ENCODE measurements at regions not wholly inside any gene's neighbourhood (a gene's known extent, or its start where the extent isn't known, plus 50 kb on each side); places are given as distances from the start of the nearest gene placed in this dataset.
"Not testable (repeated sequence)": the region's sequence is repeated elsewhere in the genome, so short reads cannot be mapped to it uniquely, and the experiment has no call there.

GRCh38 chr7:51901489-51901840 is 584.9 kb upstream of the COBL start:
- no peak for DNase-seq
- Histone ChIP-seq H4K8ac (ENCODE audit: low read length) (no peak overlapping the region), H3K4me1 (ENCODE audit: control insufficient read depth, insufficient read depth, low read depth, low read length) (no peaks in the 10 kb centered on the region), H2AK5ac (ENCODE audit: low read length, severe bottlenecking) (no peak overlapping the region), H2BK120ac (ENCODE audit: low read depth, low read length) (no peak overlapping the region), H3K9me3 (ENCODE audit: control insufficient read depth, low read length) (no peaks in the 10 kb centered on the region), H3K36me3 (ENCODE audit: control insufficient read depth in 1 of 2, insufficient read depth in 2 of 2, low read depth in 1 of 2, low read length in 2 of 2) (no peaks in the 10 kb centered on the region), H2BK5ac (ENCODE audit: low read depth, low read length, poor library complexity, severe bottlenecking) (no peak overlapping the region), H4K91ac (ENCODE audit: low read length) (no peak overlapping the region), H3K14ac (ENCODE audit: low read length in 2 of 2) (no peak overlapping the region), H2BK15ac (ENCODE audit: low read depth, poor library complexity, severe bottlenecking) (no peak overlapping the region), H3K79me1 (replicated peaks; ENCODE audit: low read length, poor library complexity, severe bottlenecking) (no peaks in the 10 kb centered on the region), H3K4ac (ENCODE audit: low read depth in 1 of 2, low read length in 2 of 2) (no peak overlapping the region), H2BK12ac (ENCODE audit: low read length in 2 of 2) (no peak overlapping the region), H3K27me3 (ENCODE audit: control insufficient read depth in 1 of 2, insufficient read depth in 1 of 2, low read length in 2 of 2) (no peaks in the 10 kb centered on the region), H3K4me2 (ENCODE audit: low read length, poor library complexity, severe bottlenecking) (no peak overlapping the region), H3K18ac (ENCODE audit: low read depth in 1 of 2, low read length in 2 of 2) (no peak overlapping the region), H2AFZ (ENCODE audit: low read depth, low read length) (no peak overlapping the region), H3K27ac (ENCODE audit: low read length, poor library complexity, severe bottlenecking) (no peak overlapping the region), H3K4me3 (ENCODE audit: insufficient read depth in 1 of 2, low read depth in 1 of 2, low read length in 2 of 2) (no peak overlapping the region), H3K9ac (ENCODE audit: low read length) (no peak overlapping the region), H3K23ac (ENCODE audit: low read length in 2 of 2) (no peak overlapping the region)
- WGBS, result 91% methylated on average over 13 of the region's 13 CpGs

GRCh38 chr7:51900755-51901488 is 584.3 kb upstream of the COBL start:
- WGBS, result 94% methylated on average over 42 of the region's 42 CpGs
- not testable (repeated sequence) for H2BK15ac ChIP-seq (ENCODE audit: low read depth, poor library complexity, severe bottlenecking); H3K9me3 ChIP-seq (ENCODE audit: control insufficient read depth, low read length); H2BK120ac ChIP-seq (ENCODE audit: low read depth, low read length); H3K9ac ChIP-seq (ENCODE audit: low read length); H3K4me1 ChIP-seq (ENCODE audit: control insufficient read depth, insufficient read depth, low read depth, low read length); H3K79me1 ChIP-seq (replicated peaks; ENCODE audit: low read length, poor library complexity, severe bottlenecking); H4K91ac ChIP-seq (ENCODE audit: low read length); H2BK12ac ChIP-seq (ENCODE audit: low read length in 2 of 2); DNase-seq; H3K18ac ChIP-seq (ENCODE audit: low read depth in 1 of 2, low read length in 2 of 2); H4K8ac ChIP-seq (ENCODE audit: low read length); H3K27ac ChIP-seq (ENCODE audit: low read length, poor library complexity, severe bottlenecking); H2BK5ac ChIP-seq (ENCODE audit: low read depth, low read length, poor library complexity, severe bottlenecking); H2AK5ac ChIP-seq (ENCODE audit: low read length, severe bottlenecking); H2AFZ ChIP-seq (ENCODE audit: low read depth, low read length); H3K4me2 ChIP-seq (ENCODE audit: low read length, poor library complexity, severe bottlenecking); H3K23ac ChIP-seq (ENCODE audit: low read length in 2 of 2); H3K4ac ChIP-seq (ENCODE audit: low read depth in 1 of 2, low read length in 2 of 2); H3K14ac ChIP-seq (ENCODE audit: low read length in 2 of 2); H3K4me3 ChIP-seq (ENCODE audit: insufficient read depth in 1 of 2, low read depth in 1 of 2, low read length in 2 of 2); H3K27me3 ChIP-seq (ENCODE audit: control insufficient read depth in 1 of 2, insufficient read depth in 1 of 2, low read length in 2 of 2); H3K36me3 ChIP-seq (ENCODE audit: control insufficient read depth in 1 of 2, insufficient read depth in 2 of 2, low read depth in 1 of 2, low read length in 2 of 2)

- no peak overlapping the region for H4K8ac ChIP-seq (ENCODE audit: low read length)
- no peak overlapping the region for H4K91ac ChIP-seq (ENCODE audit: low read length)
- no peak overlapping the region for H3K4me3 ChIP-seq (ENCODE audit: insufficient read depth in 1 of 2, low read depth in 1 of 2, low read length in 2 of 2)
- no peak overlapping the region for H3K4me2 ChIP-seq (ENCODE audit: low read length, poor library complexity, severe bottlenecking)
- H2BK12ac ChIP-seq (ENCODE audit: low read length in 2 of 2), result no peak overlapping the region
- no peak overlapping the region for H2BK5ac ChIP-seq (ENCODE audit: low read depth, low read length, poor library complexity, severe bottlenecking)
- WGBS, result 74% methylated on average over 9 of the region's 9 CpGs
- no peak overlapping the region for H2BK120ac ChIP-seq (ENCODE audit: low read depth, low read length)
- no peak overlapping the region for H3K18ac ChIP-seq (ENCODE audit: low read depth in 1 of 2, low read length in 2 of 2)
- no peak overlapping the region for H3K4ac ChIP-seq (ENCODE audit: low read depth in 1 of 2, low read length in 2 of 2)
- no peaks in the 10 kb centered on the region for H3K79me1 ChIP-seq (replicated peaks; ENCODE audit: low read length, poor library complexity, severe bottlenecking)
- no peak overlapping the region for H3K27ac ChIP-seq (ENCODE audit: low read length, poor library complexity, severe bottlenecking)
- DNase-seq, result no peak
- no peak overlapping the region for H3K14ac ChIP-seq (ENCODE audit: low read length in 2 of 2)
- H2AK5ac ChIP-seq (ENCODE audit: low read length, severe bottlenecking), result no peak overlapping the region
- no peaks in the 10 kb centered on the region for H3K4me1 ChIP-seq (ENCODE audit: control insufficient read depth, insufficient read depth, low read depth, low read length)
- no peak overlapping the region for H2AFZ ChIP-seq (ENCODE audit: low read depth, low read length)
- no peaks in the 10 kb centered on the region for H3K36me3 ChIP-seq (ENCODE audit: control insufficient read depth in 1 of 2, insufficient read depth in 2 of 2, low read depth in 1 of 2, low read length in 2 of 2)
- no peaks in the 10 kb centered on the region for H3K27me3 ChIP-seq (ENCODE audit: control insufficient read depth in 1 of 2, insufficient read depth in 1 of 2, low read length in 2 of 2)
- no peak overlapping the region for H3K9ac ChIP-seq (ENCODE audit: low read length)
- H2BK15ac ChIP-seq (ENCODE audit: low read depth, poor library complexity, severe bottlenecking), result no peak overlapping the region
- H3K23ac ChIP-seq (ENCODE audit: low read length in 2 of 2), result no peak overlapping the region
- no peaks in the 10 kb centered on the region for H3K9me3 ChIP-seq (ENCODE audit: control insufficient read depth, low read length)
Observed at GRCh38 chr7:51899611-51900010, 583.0 kb upstream of the COBL start.

GRCh38 chr7:51882412-51882811 is 565.8 kb upstream of the COBL start:
- H4K8ac ChIP-seq (ENCODE audit: low read length), result no peak overlapping the region
- no peak overlapping the region for H2BK12ac ChIP-seq (ENCODE audit: low read length in 2 of 2)
- no peak overlapping the region for H4K91ac ChIP-seq (ENCODE audit: low read length)
- no peak overlapping the region for H3K4ac ChIP-seq (ENCODE audit: low read depth in 1 of 2, low read length in 2 of 2)
- H3K4me3 ChIP-seq (ENCODE audit: insufficient read depth in 1 of 2, low read depth in 1 of 2, low read length in 2 of 2), result no peak overlapping the region
- 68% methylated on average over 1 of the region's 1 CpG for WGBS
- H3K27ac ChIP-seq (ENCODE audit: low read length, poor library complexity, severe bottlenecking), result no peak overlapping the region
- H3K79me1 ChIP-seq (replicated peaks; ENCODE audit: low read length, poor library complexity, severe bottlenecking), result no peaks in the 10 kb centered on the region
- H3K36me3 ChIP-seq (ENCODE audit: control insufficient read depth in 1 of 2, insufficient read depth in 2 of 2, low read depth in 1 of 2, low read length in 2 of 2), result no peaks in the 10 kb centered on the region
- no peak for DNase-seq
- H2BK15ac ChIP-seq (ENCODE audit: low read depth, poor library complexity, severe bottlenecking), result no peak overlapping the region
- H3K9me3 ChIP-seq (ENCODE audit: control insufficient read depth, low read length), result peaks cover 6% of the 10 kb centered on the region
- no peak overlapping the region for H2BK120ac ChIP-seq (ENCODE audit: low read depth, low read length)
- H3K18ac ChIP-seq (ENCODE audit: low read depth in 1 of 2, low read length in 2 of 2), result no peak overlapping the region
- no peak overlapping the region for H3K14ac ChIP-seq (ENCODE audit: low read length in 2 of 2)
- H2AFZ ChIP-seq (ENCODE audit: low read depth, low read length), result no peak overlapping the region
- H3K4me2 ChIP-seq (ENCODE audit: low read length, poor library complexity, severe bottlenecking), result no peak overlapping the region
- no peaks in the 10 kb centered on the region for H3K4me1 ChIP-seq (ENCODE audit: control insufficient read depth, insufficient read depth, low read depth, low read length)
- H3K23ac ChIP-seq (ENCODE audit: low read length in 2 of 2), result no peak overlapping the region
- no peak overlapping the region for H3K9ac ChIP-seq (ENCODE audit: low read length)
- H2BK5ac ChIP-seq (ENCODE audit: low read depth, low read length, poor library complexity, severe bottlenecking), result no peak overlapping the region
- no peak overlapping the region for H2AK5ac ChIP-seq (ENCODE audit: low read length, severe bottlenecking)
- H3K27me3 ChIP-seq (ENCODE audit: control insufficient read depth in 1 of 2, insufficient read depth in 1 of 2, low read length in 2 of 2), result no peaks in the 10 kb centered on the region

Data from mesenchymal stem cell (in vitro differentiated cells and primary cell).